ENCODE measurements at regions not wholly inside any gene's neighbourhood (a gene's known extent, or its start where the extent isn't known, plus 50 kb on each side); places are given as distances from the start of the nearest gene placed in this dataset.
"Not testable (repeated sequence)": the region's sequence is repeated elsewhere in the genome, so short reads cannot be mapped to it uniquely, and the experiment has no call there.

- TF ChIP-seq CTCF, POLR2A (IDR thresholded peaks at IDR 0.05): not testable (repeated sequence)
These were observed 182.8 kb upstream of the AKAP13 start for GRCh38 chr15:85197582-85197981.

Measured in thyroid gland (tissue), 4 donors.